NCI-H1930 (cell line): ENCODE measurements at regions not wholly inside any gene's neighbourhood (a gene's known extent, or its start where the extent isn't known, plus 50 kb on each side); places are given as distances from the start of the nearest gene placed in this dataset.

Experiments
- DNase-seq, 2 experiments: peaks; one replicate each; lab custom pipeline; 2025; lab: John Stamatoyannopoulos, UW

- no peak for DNase-seq
These were observed 266.0 kb upstream of the PTGER4 start for GRCh38 chr5:40413743-40414142.

GRCh38 chr5:40412771-40413170 lies 266.9 kb upstream of the PTGER4 start:
- DNase-seq = no peak

- DNase-seq = no peak
These were observed 268.6 kb upstream of the PTGER4 start for GRCh38 chr5:40410964-40411635.

- DNase-seq = no peak
These were observed 269.4 kb upstream of the PTGER4 start for GRCh38 chr5:40410231-40410861.

- DNase-seq = no peak
These were observed 270.1 kb upstream of the PTGER4 start for GRCh38 chr5:40409601-40410000.

GRCh38 chr5:40406741-40407211 lies 272.9 kb upstream of the PTGER4 start:
- no peak for DNase-seq

GRCh38 chr5:40405996-40406740 lies 273.5 kb upstream of the PTGER4 start:
- no peak for DNase-seq

- no peak for DNase-seq
These were observed 274.5 kb upstream of the PTGER4 start for GRCh38 chr5:40405230-40405629.

GRCh38 chr5:40404613-40405012 lies 275.1 kb upstream of the PTGER4 start:
- no peak for DNase-seq

- no peak for DNase-seq
These were observed 277.7 kb upstream of the PTGER4 start for GRCh38 chr5:40402007-40402364.

- no peak for DNase-seq
These were observed 278.3 kb upstream of the PTGER4 start for GRCh38 chr5:40401284-40402006.

GRCh38 chr5:40400245-40400644 lies 279.5 kb upstream of the PTGER4 start:
- DNase-seq = no peak

GRCh38 chr5:40399349-40399748 lies 280.4 kb upstream of the PTGER4 start:
- no peak for DNase-seq

- no peak for DNase-seq
These were observed 281.7 kb upstream of the PTGER4 start for GRCh38 chr5:40397976-40398375.

GRCh38 chr5:40397091-40397490 lies 282.6 kb upstream of the PTGER4 start:
- DNase-seq = no peak

- DNase-seq = no peak
These were observed 283.4 kb upstream of the PTGER4 start for GRCh38 chr5:40396317-40396716.

- DNase-seq = no peak
These were observed 284.5 kb upstream of the PTGER4 start for GRCh38 chr5:40395251-40395650.

- no peak for DNase-seq
These were observed 285.0 kb upstream of the PTGER4 start for GRCh38 chr5:40394698-40395097.

- DNase-seq = no peak
These were observed 288.1 kb upstream of the PTGER4 start for GRCh38 chr5:40391642-40392041.

- no peak for DNase-seq
These were observed 289.2 kb upstream of the PTGER4 start for GRCh38 chr5:40390281-40391149.

GRCh38 chr5:40389591-40389990 lies 290.1 kb upstream of the PTGER4 start:
- no peak for DNase-seq

GRCh38 chr5:40386289-40386688 lies 293.4 kb upstream of the PTGER4 start:
- no peak for DNase-seq
